ENCODE measurements at regions not wholly inside any gene's neighbourhood (a gene's known extent, or its start where the extent isn't known, plus 50 kb on each side); places are given as distances from the start of the nearest gene placed in this dataset.

- TF ChIP-seq ZNF407 (CRISPR knock-in tag; IDR thresholded peaks at IDR 0.05; ENCODE audit: not compliant biosample characterization) (no peak), SMAD9 (CRISPR knock-in tag; IDR thresholded peaks at IDR 0.05) (no peak), AHDC1 (CRISPR knock-in tag; IDR thresholded peaks at IDR 0.05; ENCODE audit: borderline replicate concordance) (no peak), ZFP37 (CRISPR knock-in tag; IDR thresholded peaks at IDR 0.05; ENCODE audit: borderline replicate concordance) (no peak), BHLHE40 (IDR thresholded peaks at IDR 0.05; ENCODE audit: low read length) (no peak), ZBTB37 (CRISPR knock-in tag; IDR thresholded peaks at IDR 0.05) (no peak), ZNF770 (CRISPR knock-in tag; IDR thresholded peaks at IDR 0.05) (no peak), ZNF569 (CRISPR knock-in tag; IDR thresholded peaks at IDR 0.05; ENCODE audit: borderline replicate concordance) (no peak), KLF15 (CRISPR knock-in tag; IDR thresholded peaks at IDR 0.05; ENCODE audit: borderline replicate concordance) (no peak), ZNF180 (CRISPR knock-in tag; IDR thresholded peaks at IDR 0.05; ENCODE audit: borderline replicate concordance, low read depth) (no peak)
Measured at GRCh38 chr11:82653752-82654151, 79.9 kb downstream of the FAM181B start (continued).
